Body of pancreas (tissue), 4 donors: ENCODE measurements at regions not wholly inside any gene's neighbourhood (a gene's known extent, or its start where the extent isn't known, plus 50 kb on each side); places are given as distances from the start of the nearest gene placed in this dataset.

Source experiments
- ATAC-seq: fragments of 150-250 bp; one replicate; pipeline ENCODE4 v1.9.1; 2016
- DNase-seq, 4 donors: peaks; one replicate each; pipeline ENCODE4 v3.0.0-alpha.2; 2019
- H3K27ac ChIP-seq, 4 donors: fragments of 200-600 bp; sonication (generic); 1 replicate in 3 of 4; 2 replicates in 1 of 4; pipeline versions ENCODE4 v1.5.1 to v1.6.1; 2016 to 2019; ENCODE audit warnings: mild to moderate bottlenecking in 1 of 4, mixed read lengths in 1 of 4, moderate library complexity in 1 of 4
- H3K27me3 ChIP-seq, 2 donors: fragments of 200-600 bp; sonication (generic); one replicate each; pipeline ENCODE4 v1.6.0; 2016; ENCODE audit warnings: mild to moderate bottlenecking in 1 of 2
- H3K36me3 ChIP-seq, 2 donors: fragments of 200-600 bp; sonication (generic); replicated peaks in 1 of 2; 2 replicates each; pipeline ENCODE4 v1.5.1; 2016; ENCODE audit warnings: low read depth in 2 of 2; ENCODE audit not compliant: insufficient read depth in 1 of 2
- H3K4me1 ChIP-seq: fragments of 200-600 bp; sonication (generic); one replicate; pipeline ENCODE4 v1.6.0; 2016
- H3K4me3 ChIP-seq, 2 donors: fragments of 200-600 bp; sonication (generic); 1 replicate in 1 of 2; 2 replicates in 1 of 2; pipeline ENCODE4 v1.5.1; 2016 to 2019
- H3K9me3 ChIP-seq, 3 donors: fragments of 200-600 bp; sonication (generic); 1 replicate in 2 of 3; 2 replicates in 1 of 3; pipeline ENCODE4 v1.5.1; 2016
- POLR2A ChIP-seq, 3 donors: fragments of 450-650 bp; IDR thresholded peaks; one replicate each; pipeline ENCODE4 v1.6.1; 2016; ENCODE audit warnings: antibody characterized with exemption in 3 of 3, mild to moderate bottlenecking in 2 of 3
- WGBS, 2 donors: methylation state at CpG; one replicate each; pipeline ENCODE4 v1.1.5; 2017; 5-methylcytosine and 5-hydroxymethylcytosine counted together
- intact Hi-C: fragments of 100-400 bp; cut with DNase I; formaldehyde crosslinking; loops from one replicate; pipeline ENCODE4 v1.15.1; 2023
- TF ChIP-seq, protein P1 (sequence below), 7 experiments: fragments of 450-650 bp in 4 of 7; fragments of 200-600 bp in 3 of 7; sonication (generic) in 3 of 7; IDR thresholded peaks; one replicate each; pipeline ENCODE4 v1.5.1; 2016 to 2019; ENCODE audit warnings: antibody characterized with exemption in 7 of 7

DNA sequence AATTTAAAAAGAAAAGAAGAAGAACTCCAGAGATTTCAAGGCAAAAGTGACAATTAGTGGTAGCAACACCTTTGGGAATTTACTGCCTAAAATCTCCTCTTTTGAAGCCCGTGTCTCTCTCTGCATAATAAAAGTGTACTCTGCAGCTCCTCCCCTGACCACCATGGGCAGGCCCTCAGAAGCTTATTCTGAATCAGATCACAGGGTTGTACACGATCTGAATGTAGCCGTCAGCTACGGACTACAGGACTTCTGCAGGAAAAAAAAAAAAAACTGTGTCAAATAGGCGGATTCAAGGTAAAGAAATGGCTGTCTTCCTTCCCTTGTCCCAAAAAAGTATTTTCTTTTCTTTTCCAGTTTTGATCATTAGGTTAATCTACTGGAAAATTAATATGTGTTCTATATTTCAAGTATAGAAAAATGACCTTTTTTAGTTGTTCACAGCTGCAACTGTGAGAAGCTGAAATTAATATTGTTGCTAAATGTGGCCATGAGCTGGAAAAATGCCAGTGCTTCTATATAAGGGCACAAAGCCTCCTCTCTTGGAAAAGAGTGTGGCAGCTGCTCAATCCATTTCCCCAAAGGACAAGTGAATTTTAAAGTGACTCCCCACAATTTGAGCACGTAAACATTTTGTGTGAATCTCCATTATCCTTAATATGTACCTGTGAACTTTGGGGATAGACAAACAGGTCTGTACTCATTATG lies 397.4 kb downstream of the C6orf118 start:
- H3K9me3 ChIP-seq, result peaks cover 0 to 5% (median 0%) of the 10 kb centered on the region in 3 donors
- intact Hi-C loops, result no loop called here
- WGBS, 2 donors, result 34 to 38% methylated on average over 6 of the region's 6 CpGs
- ATAC-seq (no peak), DNase-seq (no peak)
- TF ChIP-seq, protein P1, sequence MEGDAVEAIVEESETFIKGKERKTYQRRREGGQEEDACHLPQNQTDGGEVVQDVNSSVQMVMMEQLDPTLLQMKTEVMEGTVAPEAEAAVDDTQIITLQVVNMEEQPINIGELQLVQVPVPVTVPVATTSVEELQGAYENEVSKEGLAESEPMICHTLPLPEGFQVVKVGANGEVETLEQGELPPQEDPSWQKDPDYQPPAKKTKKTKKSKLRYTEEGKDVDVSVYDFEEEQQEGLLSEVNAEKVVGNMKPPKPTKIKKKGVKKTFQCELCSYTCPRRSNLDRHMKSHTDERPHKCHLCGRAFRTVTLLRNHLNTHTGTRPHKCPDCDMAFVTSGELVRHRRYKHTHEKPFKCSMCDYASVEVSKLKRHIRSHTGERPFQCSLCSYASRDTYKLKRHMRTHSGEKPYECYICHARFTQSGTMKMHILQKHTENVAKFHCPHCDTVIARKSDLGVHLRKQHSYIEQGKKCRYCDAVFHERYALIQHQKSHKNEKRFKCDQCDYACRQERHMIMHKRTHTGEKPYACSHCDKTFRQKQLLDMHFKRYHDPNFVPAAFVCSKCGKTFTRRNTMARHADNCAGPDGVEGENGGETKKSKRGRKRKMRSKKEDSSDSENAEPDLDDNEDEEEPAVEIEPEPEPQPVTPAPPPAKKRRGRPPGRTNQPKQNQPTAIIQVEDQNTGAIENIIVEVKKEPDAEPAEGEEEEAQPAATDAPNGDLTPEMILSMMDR (IDR thresholded peaks at IDR 0.05), result no peak
- no peak for TF ChIP-seq POLR2A (IDR thresholded peaks at IDR 0.05)
- no peaks in the 10 kb centered on the region for H3K36me3 ChIP-seq
- no peak overlapping the region for H3K4me3 ChIP-seq
- H3K27me3 ChIP-seq, result no peaks in the 10 kb centered on the region
- H3K4me1 ChIP-seq, result no peaks in the 10 kb centered on the region
- H3K27ac ChIP-seq, result no peak overlapping the region

DNA sequence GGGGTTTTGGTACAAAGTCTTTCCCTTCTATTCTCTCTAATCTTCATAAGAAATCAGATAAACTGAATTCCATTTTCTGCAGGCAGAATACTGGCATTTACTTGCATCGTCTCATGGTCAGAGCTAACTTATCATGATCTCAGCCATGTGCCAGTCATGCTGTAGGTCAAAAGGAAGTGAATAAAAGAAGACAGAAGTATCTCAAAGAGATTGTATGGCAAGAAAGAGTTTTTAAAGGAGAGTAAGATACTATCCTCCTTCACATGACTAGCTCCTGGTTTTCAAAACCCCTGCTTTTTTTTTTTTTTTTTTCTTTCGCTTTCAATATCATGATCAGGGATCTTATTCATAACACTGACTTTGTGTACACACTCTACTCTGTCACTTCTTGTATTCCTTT lies 398.3 kb downstream of the C6orf118 start:
- Histone ChIP-seq H3K27me3 (no peaks in the 10 kb centered on the region), H3K27ac (no peak overlapping the region), H3K4me1 (no peaks in the 10 kb centered on the region), H3K4me3 (no peak overlapping the region), H3K36me3 (no peaks in the 10 kb centered on the region), H3K9me3 (no peaks in the 10 kb centered on the region)
- DNase-seq (no peak), ATAC-seq (no peak)
- TF ChIP-seq, protein P1 (IDR thresholded peaks at IDR 0.05), result no peak
- no peak for TF ChIP-seq POLR2A (IDR thresholded peaks at IDR 0.05)
- intact Hi-C loops, result no loop called here
- 33 to 50% methylated on average over 2 of the region's 2 CpGs for WGBS, 2 donors

DNA sequence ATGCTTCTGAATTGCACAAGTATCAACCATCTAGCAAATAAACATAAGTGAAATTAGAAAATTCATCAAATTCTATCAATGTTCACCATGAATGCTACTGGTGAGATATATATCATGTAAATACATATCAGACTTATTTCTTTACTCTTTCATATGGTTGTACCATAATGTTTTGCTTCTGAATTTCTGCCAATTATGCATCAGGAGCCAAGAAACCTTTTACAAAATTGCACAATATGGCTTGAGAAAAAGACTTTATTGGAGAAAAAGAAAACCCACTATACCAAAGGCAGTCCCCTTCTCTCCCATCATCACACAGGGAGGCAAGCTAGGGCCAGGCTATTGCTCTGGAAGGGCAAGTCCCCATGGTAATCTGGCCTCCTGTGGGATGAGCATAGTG lies 402.6 kb downstream of the C6orf118 start:
- H3K9me3 ChIP-seq, result no peaks in the 10 kb centered on the region
- TF ChIP-seq, protein P1 (IDR thresholded peaks at IDR 0.05), result no peak
- TF ChIP-seq POLR2A (IDR thresholded peaks at IDR 0.05), result no peak
- DNase-seq, result no peak
- no peak for ATAC-seq
- H3K4me3 ChIP-seq, result no peak overlapping the region
- H3K27me3 ChIP-seq, result no peaks in the 10 kb centered on the region
- intact Hi-C loops, result no loop called here
- no peaks in the 10 kb centered on the region for H3K36me3 ChIP-seq
- no peak overlapping the region for H3K27ac ChIP-seq
- H3K4me1 ChIP-seq, result no peaks in the 10 kb centered on the region

DNA sequence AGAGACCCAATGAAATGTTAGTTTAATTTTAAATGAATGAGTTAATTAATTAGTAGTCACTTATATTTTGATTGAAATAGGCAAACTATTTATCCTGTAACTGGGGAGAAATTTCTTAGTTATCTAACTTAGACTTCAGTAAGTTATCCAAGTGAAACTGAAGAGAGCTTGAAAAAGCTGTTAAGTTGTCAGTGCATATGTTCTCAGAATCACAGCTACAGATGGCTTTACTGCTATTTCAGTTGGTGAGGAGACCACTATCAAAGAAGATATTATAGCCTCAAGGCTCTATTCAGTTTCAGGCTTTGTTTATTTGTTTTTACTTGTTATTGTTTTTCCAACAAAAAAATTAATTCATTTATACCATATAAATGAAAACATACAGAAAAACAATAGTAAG lies 404.1 kb downstream of the C6orf118 start:
- Histone ChIP-seq H3K27ac (no peak overlapping the region), H3K36me3 (no peaks in the 10 kb centered on the region), H3K27me3 (no peaks in the 10 kb centered on the region), H3K4me3 (no peak overlapping the region), H3K9me3 (no peaks in the 10 kb centered on the region), H3K4me1 (no peaks in the 10 kb centered on the region)
- intact Hi-C loops, result no loop called here
- no peak for DNase-seq
- ATAC-seq, result no peak
- TF ChIP-seq, protein P1 (IDR thresholded peaks at IDR 0.05), result no peak
- no peak for TF ChIP-seq POLR2A (IDR thresholded peaks at IDR 0.05)

DNA sequence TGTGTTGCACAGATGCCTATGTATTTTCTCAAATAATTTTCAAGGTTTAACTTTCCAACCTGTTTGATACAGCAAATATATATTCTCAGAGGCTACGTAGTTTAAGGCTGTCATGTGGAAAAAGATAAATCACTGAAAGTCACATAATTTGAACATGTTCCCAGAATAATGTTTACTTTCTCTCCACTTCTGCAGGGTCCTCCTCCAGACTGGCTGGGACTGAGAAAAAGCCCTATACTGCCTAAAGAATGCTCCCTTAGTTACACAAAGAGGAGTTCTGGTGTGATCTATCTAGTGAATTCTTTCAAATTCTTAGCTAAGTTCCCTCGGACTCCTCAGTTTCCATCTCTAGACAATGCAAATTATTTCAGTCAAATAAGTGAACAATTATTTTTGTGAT lies 411.0 kb downstream of the C6orf118 start:
- no peak for TF ChIP-seq POLR2A (IDR thresholded peaks at IDR 0.05)
- TF ChIP-seq, protein P1 (IDR thresholded peaks at IDR 0.05), result no peak
- Histone ChIP-seq H3K4me1 (no peaks in the 10 kb centered on the region), H3K27ac (no peak overlapping the region), H3K36me3 (no peaks in the 10 kb centered on the region), H3K4me3 (no peak overlapping the region), H3K27me3 (no peaks in the 10 kb centered on the region), H3K9me3 (no peaks in the 10 kb centered on the region)
- ATAC-seq (no peak), DNase-seq (no peak)
- 13 to 19% methylated on average over 2 of the region's 2 CpGs for WGBS, 2 donors
- intact Hi-C loops, result no loop called here
